MV-4-11 (cell line): ENCODE measurements at regions not wholly inside any gene's neighbourhood (a gene's known extent, or its start where the extent isn't known, plus 50 kb on each side); places are given as distances from the start of the nearest gene placed in this dataset.
"Not testable (repeated sequence)": the region's sequence is repeated elsewhere in the genome, so short reads cannot be mapped to it uniquely, and the experiment has no call there.

Source experiments
- DNase-seq: peaks from one replicate; lab custom pipeline; 2025; lab: John Stamatoyannopoulos, UW

DNA sequence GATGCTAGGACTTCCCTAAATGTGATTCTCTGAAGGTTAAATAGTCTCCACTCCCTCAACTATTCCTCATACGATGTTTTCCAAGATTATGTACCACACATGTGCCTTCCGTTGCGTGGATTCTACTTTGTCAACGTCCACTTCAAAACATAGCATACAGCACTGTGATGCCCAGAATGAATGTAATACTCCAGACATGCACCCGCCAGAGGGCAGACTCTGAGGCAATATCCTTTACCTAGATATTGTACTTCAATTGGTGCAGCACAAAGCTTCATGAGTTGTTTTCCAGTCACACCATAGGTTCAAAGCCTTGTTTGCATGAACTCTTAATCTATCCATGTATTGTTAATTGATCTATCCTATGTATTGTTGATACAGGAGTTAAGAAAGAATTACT, 201.0 kb upstream of the NABP1 start:
- no peak for DNase-seq

- DNase-seq: no peak
These were observed 198.9 kb upstream of the NABP1 start for GRCh38 chr2:191478799-191479679.

DNA sequence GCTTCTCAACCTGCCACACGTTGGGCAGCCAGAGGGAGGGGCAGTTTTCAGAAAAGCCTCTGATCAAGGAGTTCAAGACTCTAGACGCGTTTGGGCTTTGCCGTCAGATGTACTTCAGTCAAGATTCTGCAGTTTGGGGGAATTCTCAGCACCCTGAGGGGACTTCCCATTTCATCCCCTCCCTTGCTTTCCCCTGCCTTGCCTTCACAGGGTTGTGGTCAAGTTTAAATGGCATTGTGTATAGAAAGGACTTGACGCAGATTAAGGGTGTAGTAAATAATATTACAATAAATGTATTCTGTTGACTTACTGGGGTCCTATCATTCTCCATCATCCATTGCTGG, 198.3 kb upstream of the NABP1 start:
- DNase-seq: no peak

DNA sequence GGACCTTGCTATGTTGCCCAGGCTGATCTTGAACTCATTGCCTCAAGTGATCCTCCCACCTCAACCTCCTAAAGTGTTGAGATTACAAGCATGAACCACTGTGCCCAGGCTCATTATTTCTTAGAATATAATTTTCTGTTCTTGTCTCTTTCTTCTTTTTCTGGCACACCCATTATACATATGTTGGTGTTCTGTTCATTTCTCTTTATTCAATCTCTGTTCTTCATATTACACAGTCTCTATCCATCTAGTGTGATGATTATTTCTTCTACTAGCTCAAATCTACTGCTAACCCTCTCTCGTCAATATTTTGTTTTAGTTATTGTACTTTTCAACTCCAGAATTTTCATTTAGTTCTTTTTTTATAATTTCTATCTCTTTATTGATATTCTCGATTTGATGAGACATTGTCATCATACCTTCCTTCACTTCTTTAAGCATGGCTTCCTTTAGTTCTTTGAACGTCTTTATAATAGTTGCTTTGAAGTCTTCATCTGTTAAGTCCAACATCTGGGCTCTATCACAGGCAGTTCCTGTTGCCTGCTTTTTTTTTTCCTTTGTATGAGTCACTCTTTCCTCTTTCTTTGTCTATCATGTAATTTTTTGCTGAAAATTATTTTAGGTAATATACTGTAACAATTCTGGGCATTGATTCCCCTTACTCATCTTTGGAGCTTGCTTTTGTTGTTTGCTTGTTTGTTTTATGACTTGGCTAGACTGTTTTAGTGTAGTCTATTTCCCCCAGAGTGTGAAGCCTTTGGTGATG, 196.4 kb upstream of the NABP1 start:
- DNase-seq: no peak

GRCh38 chr2:191483117-191483516, 194.8 kb upstream of the NABP1 start:
- DNase-seq: no peak

GRCh38 chr2:191486584-191487320, 191.2 kb upstream of the NABP1 start:
- peak; percentile 60 for DNase-seq

- peak; percentile 13 for DNase-seq
These were observed 189.8 kb upstream of the NABP1 start for GRCh38 chr2:191488135-191488534.

- no peak for DNase-seq
These were observed 188.8 kb upstream of the NABP1 start for GRCh38 chr2:191489177-191489576.

GRCh38 chr2:191496838-191497237, 181.1 kb upstream of the NABP1 start:
- DNase-seq: no peak

- no peak for DNase-seq
These were observed 180.1 kb upstream of the NABP1 start for GRCh38 chr2:191497822-191498221.

GRCh38 chr2:191499050-191499449, 178.9 kb upstream of the NABP1 start:
- no peak for DNase-seq

DNA sequence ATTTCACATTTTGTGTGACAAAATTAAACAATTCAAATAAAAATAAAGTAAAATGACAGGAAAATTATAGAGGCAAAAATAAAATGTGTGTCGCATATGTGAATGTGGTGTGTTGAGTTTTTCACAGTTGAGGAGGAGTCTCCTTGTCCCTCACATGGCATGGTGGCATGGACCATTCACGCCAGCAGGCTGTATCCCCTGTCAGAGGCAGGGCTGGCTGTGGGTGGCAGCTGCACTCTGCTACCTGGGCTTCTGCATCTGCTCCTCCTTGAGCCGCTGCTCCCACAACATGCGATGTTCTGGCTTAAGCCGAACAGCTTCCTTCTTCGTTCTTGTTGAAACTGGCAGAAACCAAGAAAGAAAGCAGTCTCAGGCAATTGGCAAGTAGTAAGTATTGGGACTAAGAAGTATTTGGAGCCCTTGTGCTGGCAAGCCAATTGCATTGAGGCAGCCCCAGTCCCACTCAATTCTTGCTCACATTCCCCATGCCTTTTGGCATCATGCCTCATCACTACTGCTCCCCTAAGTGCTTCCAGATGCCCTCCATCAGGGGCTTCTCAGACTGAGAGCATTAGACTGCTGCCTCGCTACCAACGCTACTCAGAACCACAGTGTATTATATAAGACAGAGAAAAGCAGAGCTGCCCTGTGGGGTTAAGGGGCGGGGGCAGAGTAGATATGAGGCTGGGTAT, 177.9 kb upstream of the NABP1 start:
- no peak for DNase-seq

DNA sequence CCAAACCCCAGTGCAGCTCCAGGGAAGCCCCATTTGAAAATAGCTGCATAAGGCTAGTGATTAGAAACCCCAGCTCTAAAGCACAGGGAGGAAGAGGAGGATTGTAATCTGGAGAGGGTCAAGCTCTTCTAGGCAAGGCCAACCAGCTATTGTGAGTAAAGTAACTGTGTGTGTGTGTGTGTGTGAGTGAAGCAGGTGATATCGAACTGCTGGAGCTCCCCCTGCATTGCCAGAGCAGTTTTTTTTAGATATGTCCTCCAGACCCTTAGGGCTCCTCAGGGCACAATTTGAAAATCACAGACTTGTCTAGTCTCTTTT, 177.4 kb upstream of the NABP1 start:
- no peak for DNase-seq

DNA sequence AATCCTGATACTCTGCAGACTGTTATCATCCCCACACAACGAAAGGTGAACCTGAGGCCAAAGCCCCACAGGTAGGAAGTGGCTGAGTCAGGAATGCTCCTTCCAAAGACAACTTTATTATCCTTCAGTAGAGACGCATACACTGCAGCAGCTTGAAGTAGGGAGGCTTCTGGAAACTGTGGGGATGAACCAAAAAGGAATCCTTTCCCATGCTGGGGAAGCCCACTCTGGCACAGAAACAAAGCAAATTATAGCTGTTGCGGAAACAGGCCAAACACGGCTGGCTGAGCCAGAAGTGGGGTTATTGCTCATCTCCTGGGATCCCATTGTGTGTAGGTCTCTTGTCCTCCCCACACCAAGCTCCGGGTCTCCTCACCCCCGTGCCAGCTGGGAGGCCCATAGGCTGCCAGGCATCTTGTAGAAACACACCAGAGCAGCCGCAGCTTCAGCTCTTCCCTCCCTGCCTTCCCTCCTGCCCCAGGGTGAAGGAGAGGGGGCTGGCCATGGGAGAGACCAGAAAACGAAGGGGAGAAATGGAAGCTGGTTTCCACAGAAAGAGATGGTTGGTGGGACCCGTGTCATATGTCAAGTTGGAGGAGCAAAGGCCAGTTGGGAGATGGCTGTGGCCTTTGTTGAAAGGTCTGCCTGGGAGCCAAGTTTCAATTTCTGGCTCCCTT, 176.9 kb upstream of the NABP1 start:
- no peak for DNase-seq

- DNase-seq: no peak
These were observed 176.3 kb upstream of the NABP1 start for GRCh38 chr2:191501561-191502168.

DNA sequence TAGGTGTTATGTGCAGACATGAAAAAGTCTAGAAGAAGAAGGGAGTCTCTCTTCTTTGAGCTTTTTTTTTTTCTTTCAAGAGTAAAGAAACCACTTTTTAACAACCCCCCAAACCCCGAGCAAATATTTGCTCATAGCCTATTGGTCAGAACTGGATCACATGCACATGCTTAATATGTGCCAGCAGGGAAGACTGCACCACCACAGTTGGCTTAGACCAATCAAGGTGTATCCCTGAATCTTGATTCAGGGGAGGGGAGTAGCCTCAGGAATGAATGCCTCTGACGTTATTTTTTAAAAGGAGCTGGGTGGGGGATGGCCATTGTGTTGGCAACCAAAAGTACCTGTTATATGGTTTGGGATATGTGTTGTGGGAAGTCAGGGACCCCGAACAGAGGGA, 171.4 kb upstream of the NABP1 start:
- DNase-seq: no peak

GRCh38 chr2:191507252-191507853, 170.6 kb upstream of the NABP1 start:
- DNase-seq: not testable (repeated sequence)

GRCh38 chr2:191508738-191509137, 169.2 kb upstream of the NABP1 start:
- DNase-seq: no peak

DNA sequence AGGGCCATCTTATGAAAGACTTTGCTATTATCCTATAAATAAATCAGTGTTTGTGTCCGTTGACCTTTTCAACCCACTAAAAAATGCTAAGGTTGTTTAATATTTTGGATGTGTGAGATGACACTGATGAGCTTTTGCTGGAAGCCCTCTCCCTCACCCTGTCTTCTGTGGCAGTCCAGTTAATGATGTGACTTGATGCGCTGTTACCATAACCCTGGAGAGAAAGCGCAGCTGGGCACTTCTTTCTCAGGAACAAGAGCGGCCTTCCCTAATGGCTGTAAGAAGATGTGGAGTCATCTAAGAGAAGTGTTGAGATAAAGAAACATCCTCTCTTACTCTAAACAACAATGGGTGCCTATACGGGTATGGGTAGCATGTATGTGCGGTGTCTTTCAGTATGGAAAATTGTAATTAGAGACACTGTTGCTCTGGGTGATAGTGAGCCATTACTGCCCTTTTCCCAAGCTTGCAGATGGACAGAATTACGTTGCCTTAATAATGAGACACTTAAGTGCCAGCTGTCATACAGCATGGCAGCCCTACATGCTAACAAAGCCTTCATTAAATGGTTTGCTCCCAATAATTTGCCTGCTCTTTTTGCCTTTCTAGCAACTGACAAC, 165.6 kb upstream of the NABP1 start:
- no peak for DNase-seq

DNA sequence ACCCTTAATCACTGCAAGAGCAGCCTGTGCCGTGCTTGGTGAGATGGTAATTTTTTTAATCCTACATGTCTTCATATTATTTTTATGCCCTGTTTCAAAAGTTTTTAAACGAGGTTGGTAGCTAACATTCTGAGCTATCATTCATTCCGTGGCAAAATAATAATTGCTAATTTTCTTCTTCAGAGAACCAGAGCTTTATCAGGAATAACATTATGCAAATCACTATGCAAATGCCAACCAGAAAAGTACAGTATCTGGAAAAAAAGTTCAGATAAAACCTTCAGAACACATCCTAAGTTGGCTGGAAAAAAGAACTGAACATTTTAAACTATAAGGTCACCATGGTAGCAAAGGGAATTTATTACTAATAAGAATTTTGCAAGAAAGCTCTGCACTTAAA, 165.1 kb upstream of the NABP1 start:
- no peak for DNase-seq
